Mesenchymal stem cell (in vitro differentiated cells and primary cell): ENCODE measurements at regions not wholly inside any gene's neighbourhood (a gene's known extent, or its start where the extent isn't known, plus 50 kb on each side); places are given as distances from the start of the nearest gene placed in this dataset.
"Not testable (repeated sequence)": the region's sequence is repeated elsewhere in the genome, so short reads cannot be mapped to it uniquely, and the experiment has no call there.

ENCODE experiments used
- DNase-seq: peaks from one replicate; pipeline ENCODE4 v3.0.0-alpha.2; 2013
- H2AFZ ChIP-seq: one replicate; pipeline ENCODE4 v1.6.1; 2013; ENCODE audit warnings: low read depth, mild to moderate bottlenecking, control low read depth, inconsistent platforms, low read length, moderate library complexity
- H2AK5ac ChIP-seq: 2 replicates; pipeline ENCODE4 v1.6.1; 2013; ENCODE audit warnings: low read length, moderate library complexity, mild to moderate bottlenecking, inconsistent platforms; ENCODE audit not compliant: severe bottlenecking
- H2BK120ac ChIP-seq: one replicate; pipeline ENCODE4 v1.6.1; 2013; ENCODE audit warnings: low read depth, mild to moderate bottlenecking, inconsistent platforms, low read length, moderate library complexity
- H2BK12ac ChIP-seq, 2 experiments: one replicate each; pipeline ENCODE4 v1.6.1; 2013; ENCODE audit warnings: inconsistent platforms in 2 of 2, low read length in 2 of 2, mild to moderate bottlenecking in 2 of 2, moderate library complexity in 2 of 2, control low read depth in 1 of 2
- H2BK15ac ChIP-seq: one replicate; pipeline ENCODE4 v1.6.1; 2013; ENCODE audit warnings: mild to moderate bottlenecking, low read depth, inconsistent platforms; ENCODE audit not compliant: poor library complexity, severe bottlenecking
- H2BK5ac ChIP-seq: 2 replicates; pipeline ENCODE4 v1.6.1; 2013; ENCODE audit warnings: low read depth, mild to moderate bottlenecking, low read length, control low read depth, inconsistent platforms; ENCODE audit not compliant: poor library complexity, severe bottlenecking
- H3K14ac ChIP-seq, 2 experiments: one replicate each; pipeline ENCODE4 v1.6.1; 2013; ENCODE audit warnings: inconsistent platforms in 2 of 2, low read length in 2 of 2, control low read depth in 1 of 2, mild to moderate bottlenecking in 1 of 2, moderate library complexity in 1 of 2
- H3K18ac ChIP-seq, 2 experiments: one replicate each; pipeline ENCODE4 v1.6.1; 2013; ENCODE audit warnings: inconsistent platforms in 2 of 2, low read length in 2 of 2, control low read depth in 1 of 2, low read depth in 1 of 2, mild to moderate bottlenecking in 1 of 2
- H3K23ac ChIP-seq, 2 experiments: one replicate each; pipeline ENCODE4 v1.6.1; 2013; ENCODE audit warnings: inconsistent platforms in 2 of 2, low read length in 2 of 2, mild to moderate bottlenecking in 2 of 2, moderate library complexity in 2 of 2, control low read depth in 1 of 2
- H3K27ac ChIP-seq: 2 replicates; pipeline ENCODE4 v1.5.1; 2013; ENCODE audit warnings: mild to moderate bottlenecking, moderate library complexity, low read length, control low read depth, inconsistent platforms; ENCODE audit not compliant: poor library complexity, severe bottlenecking
- H3K27me3 ChIP-seq, 2 experiments: 2 replicates each; pipeline versions ENCODE4 v1.6.1 to v1.7.0; 2013; ENCODE audit warnings: low read length in 2 of 2, mild to moderate bottlenecking in 2 of 2, moderate library complexity in 2 of 2, control low read depth in 1 of 2, inconsistent platforms in 1 of 2; ENCODE audit not compliant: control insufficient read depth in 1 of 2, insufficient read depth in 1 of 2
- H3K36me3 ChIP-seq, 2 experiments: 2 replicates each; pipeline versions ENCODE4 v1.6.1 to v1.7.0; 2013; ENCODE audit warnings: low read length in 2 of 2, control low read depth in 1 of 2, inconsistent platforms in 1 of 2, low read depth in 1 of 2, mild to moderate bottlenecking in 1 of 2; ENCODE audit not compliant: insufficient read depth in 2 of 2, control insufficient read depth in 1 of 2
- H3K4ac ChIP-seq, 2 experiments: one replicate each; pipeline ENCODE4 v1.6.1; 2013; ENCODE audit warnings: inconsistent platforms in 2 of 2, low read length in 2 of 2, mild to moderate bottlenecking in 2 of 2, moderate library complexity in 2 of 2, control low read depth in 1 of 2, low read depth in 1 of 2
- H3K4me1 ChIP-seq: 2 replicates; pipeline ENCODE4 v1.6.1; 2013; ENCODE audit warnings: low read depth, low read length, control low read depth; ENCODE audit not compliant: control insufficient read depth, insufficient read depth
- H3K4me2 ChIP-seq: 2 replicates; pipeline ENCODE4 v1.6.1; 2013; ENCODE audit warnings: low read length, mild to moderate bottlenecking, inconsistent platforms; ENCODE audit not compliant: poor library complexity, severe bottlenecking
- H3K4me3 ChIP-seq, 2 experiments: 2 replicates each; pipeline versions ENCODE4 v1.5.1 to v1.7.0; 2013; ENCODE audit warnings: low read length in 2 of 2, mild to moderate bottlenecking in 2 of 2, control low read depth in 1 of 2, low read depth in 1 of 2; ENCODE audit not compliant: insufficient read depth in 1 of 2
- H3K79me1 ChIP-seq: replicated peaks from 2 replicates; pipeline ENCODE4 v1.6.1; 2013; ENCODE audit warnings: mild to moderate bottlenecking, control low read depth, low read length, inconsistent platforms; ENCODE audit not compliant: poor library complexity, severe bottlenecking
- H3K9ac ChIP-seq: 2 replicates; pipeline ENCODE4 v1.7.0; 2013; ENCODE audit warnings: mild to moderate bottlenecking, low read length, moderate library complexity
- H3K9me3 ChIP-seq: 2 replicates; pipeline ENCODE4 v1.7.0; 2013; ENCODE audit warnings: mild to moderate bottlenecking, low read length; ENCODE audit not compliant: control insufficient read depth
- H4K8ac ChIP-seq: one replicate; pipeline ENCODE4 v1.6.1; 2013; ENCODE audit warnings: inconsistent platforms, mild to moderate bottlenecking, low read length, moderate library complexity
- H4K91ac ChIP-seq: one replicate; pipeline ENCODE4 v1.6.1; 2013; ENCODE audit warnings: mild to moderate bottlenecking, low read length, inconsistent platforms
- WGBS: methylation state at CpG from one replicate; pipeline ENCODE4 v1.1.7; 2013; ENCODE audit warnings: mixed read lengths; 5-methylcytosine and 5-hydroxymethylcytosine counted together

DNA sequence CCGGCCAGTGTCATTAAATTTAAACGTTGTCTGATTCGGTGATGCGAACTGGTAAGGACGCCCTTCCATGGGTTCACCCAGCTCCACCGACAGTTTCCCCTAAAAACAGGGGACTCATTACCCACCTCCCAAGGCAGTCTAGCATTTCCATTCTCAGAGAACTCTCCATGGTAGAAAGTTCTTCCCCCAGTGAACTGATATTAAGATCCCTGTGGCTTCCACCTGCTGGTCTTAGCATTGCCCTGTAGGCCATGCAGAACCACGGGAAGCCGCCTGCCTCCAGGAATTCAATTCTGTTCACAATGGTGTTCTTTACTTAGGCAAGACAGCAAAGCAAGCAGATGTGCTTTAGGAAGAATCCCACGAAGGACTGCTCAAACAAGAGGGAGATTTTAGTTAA lies 128.9 kb upstream of the NANOS1 start:
- no peak overlapping the region for H2BK12ac ChIP-seq
- no peak overlapping the region for H3K9ac ChIP-seq
- H3K36me3 ChIP-seq: no peaks in the 10 kb centered on the region
- H3K4ac ChIP-seq: no peak overlapping the region
- H3K4me2 ChIP-seq: no peak overlapping the region
- no peak overlapping the region for H2AFZ ChIP-seq
- no peak overlapping the region for H2BK5ac ChIP-seq
- H4K91ac ChIP-seq: no peak overlapping the region
- no peak for DNase-seq
- no peaks in the 10 kb centered on the region for H3K79me1 ChIP-seq
- H3K23ac ChIP-seq: no peak overlapping the region
- H3K18ac ChIP-seq: no peak overlapping the region
- H3K27ac ChIP-seq: no peak overlapping the region
- H3K4me1 ChIP-seq: peaks cover 3% of the 10 kb centered on the region
- H2BK120ac ChIP-seq: no peak overlapping the region
- WGBS: 96% methylated on average over 9 of the region's 9 CpGs
- H2BK15ac ChIP-seq: peak overlapping the region; percentile 67
- H3K14ac ChIP-seq: no peak overlapping the region
- H3K9me3 ChIP-seq: peaks cover 6% of the 10 kb centered on the region
- no peak overlapping the region for H4K8ac ChIP-seq
- H3K27me3 ChIP-seq: peaks cover 0 to 15% of the 10 kb centered on the region in 2 experiments
- H3K4me3 ChIP-seq: no peak overlapping the region
- no peak overlapping the region for H2AK5ac ChIP-seq

DNA sequence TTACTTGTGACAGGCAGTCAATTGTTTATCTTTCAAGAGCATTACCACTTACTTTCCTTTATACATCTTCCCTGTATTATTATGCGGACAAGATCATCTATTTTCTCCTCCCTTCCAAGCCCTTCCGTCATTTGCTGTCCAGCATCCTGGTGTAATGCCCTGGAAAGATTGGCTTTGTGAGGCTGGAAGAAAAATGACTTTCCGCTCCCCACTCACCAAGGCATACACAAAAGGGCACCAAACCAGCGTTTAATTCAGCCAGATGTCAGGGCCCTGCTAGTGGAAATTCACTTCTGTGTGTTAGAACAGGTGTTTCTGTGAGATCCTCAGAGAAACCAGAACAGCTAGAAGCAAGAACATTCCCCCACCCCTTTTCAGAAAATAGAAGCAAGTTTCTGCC lies 128.1 kb upstream of the NANOS1 start:
- Histone ChIP-seq H3K14ac (no peak overlapping the region), H2AK5ac (no peak overlapping the region), H2BK12ac (no peak overlapping the region), H3K27me3 (peaks cover 0 to 17% of the 10 kb centered on the region in 2 experiments), H3K9me3 (peaks cover 6% of the 10 kb centered on the region), H3K4ac (no peak overlapping the region), H2BK120ac (no peak overlapping the region), H2BK5ac (no peak overlapping the region), H4K8ac (no peak overlapping the region), H2AFZ (no peak overlapping the region), H3K36me3 (no peaks in the 10 kb centered on the region), H3K4me1 (peaks cover 3% of the 10 kb centered on the region), H3K4me2 (no peak overlapping the region), H4K91ac (no peak overlapping the region), H3K23ac (no peak overlapping the region), H3K18ac (no peak overlapping the region), H3K27ac (no peak overlapping the region), H2BK15ac (no peak overlapping the region), H3K9ac (no peak overlapping the region), H3K79me1 (no peaks in the 10 kb centered on the region), H3K4me3 (no peak overlapping the region)
- 80% methylated on average over 2 of the region's 4 CpGs for WGBS
- DNase-seq: no peak

DNA sequence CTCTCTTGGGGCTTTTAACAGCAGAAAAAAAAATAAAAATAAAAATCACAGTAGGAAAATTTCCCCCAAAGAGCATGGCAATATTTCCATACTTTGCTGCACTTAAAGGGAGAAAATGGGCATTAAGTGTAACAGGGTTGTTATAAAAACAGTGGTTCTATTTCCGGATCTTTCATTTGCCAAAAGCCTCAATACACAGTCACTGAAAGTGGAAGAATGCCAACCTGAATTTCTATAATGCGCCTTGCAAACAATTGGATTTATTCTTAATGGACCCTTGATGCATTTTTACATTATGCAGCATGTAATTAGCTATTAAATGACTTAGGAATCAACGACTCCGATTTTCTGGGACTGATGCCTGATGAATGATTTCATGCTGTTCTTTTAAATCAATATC lies 127.6 kb upstream of the NANOS1 start:
- Histone ChIP-seq H3K9ac (no peak overlapping the region), H3K4me2 (no peak overlapping the region), H3K4me3 (no peak overlapping the region), H2AFZ (no peak overlapping the region), H2BK15ac (no peak overlapping the region), H3K27me3 (peaks cover 0 to 17% of the 10 kb centered on the region in 2 experiments), H3K9me3 (peaks cover 6% of the 10 kb centered on the region), H2BK12ac (no peak overlapping the region), H3K79me1 (no peaks in the 10 kb centered on the region), H2AK5ac (no peak overlapping the region), H3K18ac (no peak overlapping the region), H3K36me3 (no peaks in the 10 kb centered on the region), H4K91ac (no peak overlapping the region), H3K4ac (no peak overlapping the region), H3K14ac (no peak overlapping the region), H3K27ac (no peak overlapping the region), H4K8ac (no peak overlapping the region), H2BK120ac (no peak overlapping the region), H2BK5ac (no peak overlapping the region), H3K23ac (no peak overlapping the region), H3K4me1 (peaks cover 3% of the 10 kb centered on the region)
- 97% methylated on average over 3 of the region's 4 CpGs for WGBS
- DNase-seq: no peak

GRCh38 chr10:118902656-118903055 lies 126.9 kb upstream of the NANOS1 start:
- H2BK12ac ChIP-seq, H3K79me1 ChIP-seq, H2AFZ ChIP-seq, H4K8ac ChIP-seq, H3K27ac ChIP-seq, H3K18ac ChIP-seq, H3K4ac ChIP-seq, H3K14ac ChIP-seq, H3K4me3 ChIP-seq, H3K23ac ChIP-seq, H3K4me2 ChIP-seq, H2AK5ac ChIP-seq, H2BK5ac ChIP-seq, H4K91ac ChIP-seq, H3K9ac ChIP-seq, H3K9me3 ChIP-seq, H3K4me1 ChIP-seq, H2BK15ac ChIP-seq, DNase-seq, H3K36me3 ChIP-seq, H2BK120ac ChIP-seq: not testable (repeated sequence)
- peaks cover 0 to 19% of the 10 kb centered on the region in 2 experiments for H3K27me3 ChIP-seq
- WGBS: 95% methylated on average over 3 of the region's 5 CpGs
